EH (cell line): ENCODE measurements at regions not wholly inside any gene's neighbourhood (a gene's known extent, or its start where the extent isn't known, plus 50 kb on each side); places are given as distances from the start of the nearest gene placed in this dataset.
"Not testable (repeated sequence)": the region's sequence is repeated elsewhere in the genome, so short reads cannot be mapped to it uniquely, and the experiment has no call there.

Experiments used
- DNase-seq: peaks from one replicate; pipeline ENCODE4 v3.0.0-alpha.2; 2015; ENCODE audit warnings: low read depth

DNA sequence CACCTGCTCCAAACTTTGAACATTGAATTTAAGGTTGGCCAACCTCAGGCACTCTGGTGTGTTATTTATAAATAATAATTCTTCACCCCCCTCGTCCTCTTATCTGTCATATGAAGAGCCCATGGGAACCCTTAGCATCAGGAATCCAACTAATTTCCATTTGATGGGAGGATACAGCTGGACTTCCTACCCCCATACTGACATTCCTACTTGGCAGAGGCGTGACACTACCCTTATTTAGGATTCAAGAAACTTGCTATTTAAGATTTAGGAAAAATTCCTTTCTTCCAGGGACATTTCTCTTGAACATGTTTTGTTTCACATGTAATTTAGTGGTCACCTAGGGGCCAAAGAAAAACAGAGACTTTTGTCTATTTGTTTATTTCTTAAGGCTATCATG, 171.9 kb upstream of the NRP1 start:
- no peak for DNase-seq

DNA sequence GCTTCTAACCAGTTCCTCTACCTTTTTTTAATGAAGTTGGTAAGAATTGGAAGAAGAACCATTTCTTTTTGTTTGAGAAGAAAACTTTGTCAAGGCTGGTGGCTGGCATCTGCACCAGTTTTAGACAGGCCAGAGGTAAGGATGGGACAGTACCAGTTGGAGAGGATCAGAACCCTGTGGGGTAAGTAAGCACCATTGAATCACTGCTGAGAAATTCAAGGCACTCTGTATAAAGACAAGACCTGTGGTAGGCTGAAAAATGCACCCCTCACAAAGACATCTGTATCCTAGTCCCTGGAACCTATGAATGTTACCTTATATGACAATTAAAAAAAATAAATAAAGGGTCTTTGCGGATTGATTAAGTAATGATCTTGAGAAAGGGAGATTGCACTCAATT, 166.7 kb upstream of the NRP1 start:
- DNase-seq = peak; percentile 17

DNA sequence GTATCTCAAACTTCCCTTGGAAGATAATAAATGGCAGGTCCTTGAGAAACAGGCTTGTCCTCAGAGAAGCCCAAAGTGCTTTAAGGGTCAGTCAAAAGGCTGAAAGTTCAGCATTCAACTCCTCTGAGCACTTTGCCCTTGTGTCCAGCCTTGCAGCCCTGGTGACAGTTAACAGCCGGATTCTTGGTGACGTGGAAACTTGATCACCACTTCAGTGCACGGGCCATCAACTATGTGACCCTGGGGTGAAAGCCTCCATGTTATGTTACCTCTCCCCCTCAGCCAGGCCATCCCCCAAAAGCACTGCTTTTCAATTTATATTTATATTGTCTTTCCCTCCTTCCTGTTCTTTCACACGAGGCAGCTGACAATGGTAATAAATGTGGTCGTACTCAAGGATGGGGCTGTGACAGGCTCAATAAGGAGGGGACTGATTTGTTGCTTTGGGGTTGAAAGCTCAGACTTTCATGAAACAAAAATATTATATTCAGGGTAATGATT, 164.0 kb upstream of the NRP1 start:
- no peak for DNase-seq

DNA sequence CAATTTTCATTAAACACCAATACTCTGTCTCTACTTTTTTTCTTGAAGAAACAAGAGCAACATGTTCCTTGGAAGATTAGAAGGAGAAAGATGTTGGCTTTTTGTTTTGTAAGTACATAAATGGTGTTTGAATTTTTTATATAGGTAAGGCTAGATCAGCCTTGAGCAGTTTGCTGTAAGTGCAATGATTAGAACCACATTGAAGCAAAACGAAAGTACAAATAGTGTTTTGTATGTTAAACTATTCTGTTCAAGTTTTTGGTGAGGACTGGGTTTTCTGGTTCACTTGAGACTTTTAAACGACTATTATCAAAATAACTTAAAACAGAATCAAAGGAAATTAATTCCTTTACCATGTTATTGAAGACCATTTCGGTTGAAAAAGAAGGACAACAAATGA, 162.9 kb upstream of the NRP1 start:
- no peak for DNase-seq

DNA sequence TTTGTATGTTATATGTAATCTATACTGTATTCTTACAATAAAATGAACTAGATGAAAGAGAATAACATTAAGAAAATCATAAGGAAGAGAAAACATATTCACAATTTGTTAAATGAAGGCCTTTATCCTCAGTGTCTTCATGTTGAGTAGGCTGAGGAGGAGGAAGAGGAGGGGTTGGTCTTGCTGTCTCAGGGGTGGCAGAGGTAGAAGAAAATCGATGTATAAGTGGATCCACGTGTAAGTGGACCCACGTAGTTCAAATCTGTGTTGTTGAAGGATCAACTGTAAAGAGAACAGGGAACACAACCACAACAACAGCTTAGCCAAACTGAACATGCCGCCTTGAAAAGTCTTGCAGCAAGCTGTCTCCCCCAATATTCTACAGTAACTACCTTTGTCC, 161.6 kb upstream of the NRP1 start:
- DNase-seq = no peak

DNA sequence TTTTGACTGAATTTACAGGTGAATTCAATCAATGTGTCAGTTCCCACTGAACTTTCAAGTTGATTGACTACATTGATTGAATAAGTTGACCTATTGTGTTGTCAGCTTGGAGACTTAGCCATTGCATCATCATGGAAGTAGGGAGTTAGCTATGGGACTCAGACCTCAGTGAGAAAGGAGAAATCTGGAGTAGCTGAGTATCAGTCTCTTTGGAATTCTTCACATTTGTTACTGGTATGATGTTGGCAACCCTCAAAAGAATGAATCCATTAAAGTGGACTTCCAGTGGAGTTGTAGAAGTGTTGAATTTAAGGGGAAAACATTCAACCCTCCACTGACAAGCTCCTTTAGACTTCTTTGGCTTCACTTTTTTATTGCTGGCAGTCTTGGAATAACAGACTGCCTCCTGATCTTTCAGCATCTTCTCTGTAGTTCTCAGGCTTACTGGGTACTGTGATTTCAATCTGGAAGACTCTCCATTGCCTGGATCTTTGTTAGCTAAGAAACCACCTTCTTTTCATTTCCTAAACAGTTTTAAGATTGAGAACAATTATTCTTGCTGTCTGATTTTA, 160.3 kb upstream of the NRP1 start:
- DNase-seq = peak; percentile 12

DNA sequence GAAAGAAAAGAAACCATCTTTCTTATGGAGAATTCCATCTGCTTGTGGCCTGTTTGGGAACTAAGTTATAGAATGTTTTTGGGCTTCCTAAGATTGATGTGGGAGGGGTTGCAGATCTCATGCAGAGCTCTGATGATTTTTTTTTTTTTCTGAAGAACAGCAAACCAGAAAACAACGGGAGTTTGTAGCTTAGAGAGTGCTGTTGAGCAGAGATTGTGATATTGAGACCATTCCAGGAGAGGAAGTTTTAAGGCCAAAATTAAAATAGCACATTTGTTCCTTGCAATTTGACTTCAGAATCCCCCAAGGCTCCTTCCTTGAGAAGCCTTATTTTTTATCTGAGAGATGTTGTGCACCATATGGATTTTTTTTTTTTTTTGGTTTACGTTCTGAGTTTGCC, 159.5 kb upstream of the NRP1 start:
- no peak for DNase-seq

DNA sequence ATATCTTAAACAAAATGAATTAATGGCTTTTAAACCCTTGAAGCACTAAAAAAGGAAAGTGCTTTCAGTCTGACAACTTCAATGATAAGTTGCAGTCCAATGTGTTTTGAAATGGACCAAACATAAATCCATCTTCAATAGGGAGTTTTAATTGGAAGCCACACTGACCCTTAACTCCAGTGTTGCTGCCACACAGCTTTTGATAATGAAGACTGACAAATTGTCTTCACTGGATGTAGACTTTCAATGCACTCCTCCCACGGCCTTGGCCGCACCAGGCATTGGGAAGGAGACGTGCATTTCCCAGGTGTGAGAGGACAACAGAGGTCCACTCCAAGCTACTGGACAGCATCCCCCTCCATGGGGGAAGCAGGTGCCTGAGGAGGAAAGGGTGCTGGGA, 159.0 kb upstream of the NRP1 start:
- no peak for DNase-seq

DNA sequence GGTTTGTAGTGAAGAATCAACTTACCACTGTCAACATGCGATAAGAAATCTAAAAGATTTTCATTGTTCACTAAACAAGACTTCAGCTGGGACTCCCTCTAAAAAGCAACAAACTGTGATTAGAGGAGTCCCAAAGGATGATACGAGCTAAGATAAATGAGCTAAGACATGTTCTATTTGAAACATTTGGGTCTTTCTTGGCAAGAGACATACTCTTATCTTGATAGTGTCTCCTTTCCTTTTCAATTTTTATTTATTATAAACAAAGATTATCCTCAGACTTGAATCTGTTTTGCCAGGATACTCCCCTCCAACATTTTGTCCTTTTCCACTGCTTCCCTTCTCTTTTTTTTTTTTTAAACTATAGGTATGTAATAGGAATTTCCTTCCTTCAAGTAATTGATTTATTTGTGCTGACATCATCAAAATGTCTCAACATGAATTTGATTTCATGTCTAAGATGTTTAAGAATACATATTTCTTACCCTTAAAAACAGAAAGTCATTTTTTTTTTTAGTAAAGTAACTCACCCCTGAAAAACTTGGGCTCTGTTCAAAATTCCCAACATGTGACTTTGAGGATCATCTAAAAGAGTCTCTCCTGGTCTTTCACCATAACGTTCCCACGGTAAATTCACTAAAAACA, 158.4 kb upstream of the NRP1 start:
- no peak for DNase-seq

DNA sequence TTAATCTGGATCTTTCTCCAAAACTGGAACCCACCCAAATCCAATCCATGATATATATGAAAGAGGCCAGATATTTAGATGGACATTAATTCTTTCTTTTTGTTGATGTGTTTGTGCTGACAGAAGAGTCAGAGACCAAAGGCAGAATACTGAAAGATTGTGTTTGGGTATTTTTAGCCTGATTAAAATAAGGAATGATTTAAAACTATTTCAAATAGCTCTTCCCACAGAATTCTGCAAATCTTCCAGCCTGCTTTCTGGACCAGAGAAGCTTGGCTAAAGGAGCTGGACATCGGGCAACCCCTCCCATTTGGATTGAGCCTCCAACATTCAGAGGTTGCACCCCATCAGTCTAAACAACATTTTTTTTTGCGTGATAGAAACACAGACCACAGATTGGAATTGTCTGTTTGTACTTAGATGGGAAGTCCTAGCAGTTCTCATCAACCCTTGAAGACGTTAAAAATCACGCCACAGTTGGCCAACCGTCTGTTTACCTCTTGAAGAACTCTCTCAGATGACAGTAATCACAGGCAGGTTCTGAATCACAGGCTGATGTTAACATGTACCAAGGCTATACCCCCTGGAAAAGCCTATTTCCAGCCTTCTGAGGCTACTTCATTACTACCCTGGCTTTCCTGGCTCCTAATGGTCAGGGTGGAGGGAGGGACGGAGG, 155.2 kb upstream of the NRP1 start:
- DNase-seq = no peak

DNA sequence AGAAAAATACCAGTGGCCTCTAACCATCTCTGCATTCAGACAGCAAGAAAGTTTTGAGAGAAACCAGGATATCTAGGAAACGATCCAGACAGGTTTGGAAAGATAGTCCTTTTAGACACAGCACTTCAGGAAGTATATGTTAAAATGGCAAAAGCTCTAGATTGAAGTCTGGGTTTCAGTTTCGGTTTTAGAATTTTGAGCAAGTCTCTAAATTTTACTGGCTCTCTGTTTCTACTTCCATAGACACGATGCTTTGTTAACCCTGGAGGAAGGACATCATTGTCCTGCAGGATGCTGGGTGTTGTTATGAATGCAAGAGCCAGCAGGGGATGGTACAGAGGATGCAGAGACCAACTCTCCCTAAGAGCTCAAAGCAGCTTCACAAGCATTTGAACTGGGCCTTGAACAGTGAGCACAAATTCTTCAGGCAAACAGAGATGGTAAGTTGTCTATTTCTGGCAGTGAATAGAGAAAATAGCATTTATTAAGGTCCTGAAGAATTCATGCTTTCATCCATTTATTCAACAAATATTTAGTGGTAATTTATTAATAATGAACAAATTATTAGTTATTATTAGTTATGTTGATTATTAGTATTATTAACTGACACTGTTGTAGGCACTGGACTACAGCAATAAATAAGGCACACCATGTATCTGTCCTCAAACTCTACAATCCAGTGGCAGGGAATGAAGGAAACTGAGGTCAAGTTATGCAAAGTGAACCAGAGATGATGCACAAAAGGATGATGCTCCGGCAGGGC, 152.7 kb upstream of the NRP1 start:
- peak; percentile 15 for DNase-seq

DNA sequence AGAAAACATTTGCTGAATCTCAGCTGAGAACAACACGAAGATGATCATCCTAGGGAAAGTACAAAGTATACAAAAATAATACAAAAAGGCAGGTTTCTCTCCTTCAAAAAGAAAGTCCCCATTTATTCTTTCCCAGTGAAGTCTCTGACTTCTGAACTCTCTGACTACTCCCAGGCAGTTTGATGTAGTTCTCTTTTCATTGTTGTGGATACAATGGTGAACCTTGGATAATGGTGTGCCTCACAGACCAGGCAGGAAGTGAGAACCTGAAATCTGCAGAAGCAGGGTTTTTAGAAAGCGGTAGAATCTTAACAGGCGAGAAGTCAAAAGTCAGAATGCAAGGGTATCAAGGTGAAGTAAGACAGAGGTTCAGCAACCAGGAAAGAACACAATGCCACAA, 150.8 kb upstream of the NRP1 start:
- DNase-seq = no peak

DNA sequence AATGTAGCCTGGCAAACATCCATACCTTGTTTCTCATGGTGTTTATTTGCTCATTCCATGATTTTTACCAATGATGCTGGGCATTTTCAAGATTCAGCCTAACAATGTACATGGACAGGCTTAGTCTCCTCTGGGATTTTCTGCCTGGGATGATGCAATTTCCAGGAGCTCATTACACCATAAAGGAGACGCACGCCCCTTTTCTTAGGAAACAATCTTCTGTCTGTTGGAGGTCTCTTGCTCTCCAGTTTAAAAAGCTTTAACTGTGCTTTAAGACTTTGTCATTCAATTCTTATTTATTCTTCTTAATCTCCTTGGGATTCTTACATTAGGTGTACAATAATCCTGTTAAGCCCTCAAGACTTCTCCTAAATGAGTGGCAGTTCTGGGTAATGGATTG, 150.3 kb upstream of the NRP1 start:
- DNase-seq = peak; percentile 67

DNA sequence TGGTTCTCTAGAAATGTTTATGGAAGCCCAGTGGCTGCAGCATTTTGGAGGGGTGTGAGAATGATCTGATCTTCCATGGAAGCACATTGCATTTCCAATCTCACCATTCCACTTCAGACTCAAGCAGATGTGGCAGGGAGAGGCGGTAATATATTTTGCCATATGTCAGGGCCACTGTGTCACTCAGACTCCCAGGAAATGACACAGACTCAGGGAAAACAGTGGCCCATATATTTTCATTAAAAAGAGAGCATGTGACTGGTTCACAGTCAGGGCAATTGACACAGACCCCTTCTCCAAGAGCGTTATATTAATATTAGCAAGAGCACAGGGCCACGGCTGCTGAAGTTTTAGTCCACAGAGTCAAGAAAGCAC, 149.3 kb upstream of the NRP1 start:
- no peak for DNase-seq

DNA sequence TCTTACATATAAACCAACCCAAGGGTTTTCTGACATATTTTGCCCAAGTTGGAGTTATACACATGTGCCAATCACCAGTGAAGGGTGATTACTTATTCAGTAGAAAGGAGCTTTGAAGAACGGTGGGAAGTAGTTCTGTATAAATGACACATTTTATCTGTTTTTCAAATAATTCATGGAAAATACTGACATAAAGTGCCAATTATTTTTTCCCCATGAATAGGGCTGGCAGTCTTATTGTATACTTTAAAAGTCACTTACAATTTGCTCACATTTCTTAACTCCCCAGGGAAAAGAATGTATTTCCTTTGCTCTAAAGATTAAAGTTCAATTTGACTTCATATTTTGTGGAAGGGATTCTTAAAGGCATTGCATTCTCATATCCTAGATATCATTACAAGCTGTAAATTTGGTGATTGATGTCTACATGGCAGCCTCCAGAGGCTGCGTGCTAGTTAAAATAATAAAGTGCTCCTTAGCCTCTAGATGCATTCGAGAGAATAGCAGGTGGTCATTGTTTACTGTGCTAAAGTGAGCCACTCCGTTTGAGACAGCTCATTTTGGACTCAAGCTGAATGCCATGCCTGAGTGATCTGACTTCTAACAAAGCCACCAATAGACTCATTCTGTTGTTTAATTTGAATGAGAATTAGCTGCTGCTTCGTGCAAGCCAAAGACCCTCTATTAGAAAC, 148.8 kb upstream of the NRP1 start:
- DNase-seq = no peak

DNA sequence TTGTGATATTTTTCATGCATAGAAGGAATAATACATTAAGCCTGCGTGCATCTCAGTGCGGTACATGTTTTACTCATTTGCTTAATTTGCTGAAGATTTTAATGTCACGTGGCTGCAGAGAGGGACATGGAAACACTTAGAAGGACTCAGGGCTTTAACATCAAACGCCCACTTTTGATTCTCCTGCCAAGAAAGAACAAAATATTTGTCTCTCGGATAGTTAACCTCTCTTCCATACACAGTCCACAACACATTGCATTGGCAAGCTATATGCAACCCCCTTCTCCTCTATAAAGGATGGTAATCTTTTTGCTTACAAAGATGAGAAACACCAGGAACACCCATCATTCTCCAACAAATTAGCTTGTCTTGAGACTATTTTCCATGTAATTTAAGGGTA, 148.0 kb upstream of the NRP1 start:
- no peak for DNase-seq

DNA sequence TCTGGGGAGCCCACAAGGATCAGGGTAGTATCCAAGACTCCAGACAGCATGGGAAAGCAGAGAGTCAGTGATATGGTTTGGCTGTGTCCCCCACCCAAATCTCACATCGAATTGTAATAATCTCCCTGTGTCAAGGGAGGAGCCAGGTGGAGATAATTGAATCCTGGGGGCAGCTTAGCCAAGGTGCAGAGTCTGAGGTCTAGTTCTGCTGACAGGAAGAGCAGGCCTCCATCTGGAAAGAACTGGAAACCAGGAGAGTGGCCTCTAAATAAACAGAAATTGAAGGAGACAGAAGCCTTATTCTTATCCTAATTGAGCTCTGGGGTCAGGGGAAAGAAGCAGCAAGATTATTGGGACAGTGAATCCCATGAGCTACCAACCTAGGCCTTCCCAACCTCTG, 146.7 kb upstream of the NRP1 start:
- DNase-seq = no peak

DNA sequence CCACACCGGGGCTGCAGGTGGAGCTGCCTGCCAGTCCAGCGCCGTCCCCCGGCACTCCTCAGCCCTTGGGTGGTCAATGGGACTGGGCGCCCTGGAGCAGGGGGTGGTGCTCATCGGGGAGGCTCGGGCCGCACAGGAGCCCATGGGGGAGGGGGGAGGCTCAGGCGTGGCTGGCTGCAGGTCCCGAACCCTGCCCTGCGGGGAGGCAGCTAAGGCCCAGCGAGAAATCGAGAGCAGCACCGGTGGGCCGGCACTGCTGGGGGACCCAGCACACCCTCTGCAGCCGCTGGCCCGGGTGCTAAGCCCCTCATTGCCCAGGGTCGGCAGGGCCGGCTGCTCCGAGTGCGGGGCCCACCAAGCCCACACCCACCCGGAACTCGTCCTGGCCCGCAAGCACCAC, 145.9 kb upstream of the NRP1 start:
- DNase-seq = not testable (repeated sequence)

DNA sequence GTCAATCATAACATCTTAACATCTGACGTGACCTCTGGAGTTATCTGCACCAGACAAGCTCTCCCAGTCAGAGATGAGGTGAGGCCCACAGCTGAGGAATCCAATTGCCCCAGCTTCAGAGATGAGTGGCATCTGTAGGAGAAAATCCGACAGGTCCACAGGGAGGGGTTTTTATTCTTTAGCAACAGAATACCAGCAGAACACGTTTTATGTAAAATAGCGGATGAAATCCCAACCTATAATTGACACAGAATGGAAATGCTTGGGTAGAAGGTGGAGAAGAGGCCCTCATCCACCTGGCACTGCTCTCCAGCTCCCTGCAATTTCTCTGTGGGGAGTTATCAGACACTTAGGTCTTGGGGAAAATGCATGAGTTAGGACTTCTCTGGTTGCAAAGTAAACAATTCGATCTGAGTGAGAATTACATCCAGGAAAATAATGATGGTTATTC, 144.2 kb upstream of the NRP1 start:
- no peak for DNase-seq

DNA sequence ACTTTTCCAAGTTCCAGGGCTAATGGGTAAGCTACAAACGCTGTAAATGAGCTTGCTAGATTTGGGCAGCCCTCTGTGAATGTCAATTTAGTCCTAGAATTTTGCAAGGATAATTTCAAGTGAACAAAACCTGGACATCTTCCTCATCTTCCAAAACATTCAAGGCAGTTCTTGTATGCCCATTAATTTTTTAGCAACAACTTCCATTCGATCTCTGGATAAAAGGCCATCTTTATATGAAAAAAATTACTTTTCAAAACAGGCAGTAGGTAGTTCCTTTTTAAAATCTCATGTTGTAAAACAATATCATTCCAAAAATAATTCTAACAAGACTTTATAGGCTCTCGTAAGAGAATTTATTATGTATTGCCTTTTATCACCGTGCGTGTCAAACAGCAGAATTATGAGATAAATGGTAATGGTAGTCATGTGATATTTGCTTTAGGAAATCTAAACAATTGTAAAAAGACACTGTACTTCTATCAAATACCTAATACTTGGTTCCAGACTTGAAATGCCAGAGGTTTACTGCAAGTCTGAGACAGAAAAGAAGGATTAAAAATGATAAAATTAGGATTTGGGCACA, 143.7 kb upstream of the NRP1 start:
- DNase-seq = no peak

DNA sequence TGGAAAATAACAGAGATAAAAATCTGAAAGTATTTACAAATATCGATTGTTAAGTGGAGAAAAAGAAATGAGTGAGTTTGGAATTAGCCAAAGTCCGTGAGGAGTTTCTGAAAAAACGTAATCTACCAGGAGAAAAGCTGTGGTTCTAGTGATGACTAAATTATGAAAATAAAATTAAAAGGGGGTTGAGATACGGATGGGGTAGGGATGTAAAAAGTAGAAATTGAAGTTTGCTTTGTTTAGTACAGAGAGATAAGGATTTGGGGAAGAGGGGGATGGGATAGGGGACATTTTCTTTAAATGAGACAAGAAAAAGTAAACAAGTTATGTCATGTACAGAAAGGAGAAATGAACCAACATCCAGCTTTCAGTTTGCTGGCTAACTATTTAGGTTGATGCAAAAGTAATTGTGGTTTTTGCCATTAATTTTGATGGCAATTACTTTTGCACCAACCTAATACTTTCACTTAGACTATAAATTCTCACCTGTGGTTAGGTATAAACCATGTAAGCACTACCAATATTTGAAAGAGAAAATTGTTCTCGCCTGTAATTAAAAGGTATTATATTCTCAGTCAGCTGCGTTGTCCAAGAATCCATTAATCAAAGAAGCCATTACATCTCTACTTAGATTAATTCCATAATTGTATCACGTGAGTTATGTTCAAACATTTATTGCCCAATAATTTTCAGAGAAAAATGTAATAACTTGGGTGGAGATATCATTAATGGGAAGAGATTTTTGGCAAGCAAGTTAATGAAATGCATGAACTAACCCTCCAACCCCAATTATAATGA, 143.0 kb upstream of the NRP1 start:
- no peak for DNase-seq
